Activated CD8-positive, alpha-beta memory T cell treated with anti-CD3 and anti-CD28 coated beads for 1 hour (primary cell): ENCODE measurements at regions not wholly inside any gene's neighbourhood (a gene's known extent, or its start where the extent isn't known, plus 50 kb on each side); places are given as distances from the start of the nearest gene placed in this dataset.

Experiments used
- DNase-seq, 2 donors: peaks; one replicate each; pipeline ENCODE4 v3.0.0-alpha.2; 2020; ENCODE audit warnings: low read depth in 1 of 2; ENCODE audit errors: extremely low read depth in 1 of 2

DNA sequence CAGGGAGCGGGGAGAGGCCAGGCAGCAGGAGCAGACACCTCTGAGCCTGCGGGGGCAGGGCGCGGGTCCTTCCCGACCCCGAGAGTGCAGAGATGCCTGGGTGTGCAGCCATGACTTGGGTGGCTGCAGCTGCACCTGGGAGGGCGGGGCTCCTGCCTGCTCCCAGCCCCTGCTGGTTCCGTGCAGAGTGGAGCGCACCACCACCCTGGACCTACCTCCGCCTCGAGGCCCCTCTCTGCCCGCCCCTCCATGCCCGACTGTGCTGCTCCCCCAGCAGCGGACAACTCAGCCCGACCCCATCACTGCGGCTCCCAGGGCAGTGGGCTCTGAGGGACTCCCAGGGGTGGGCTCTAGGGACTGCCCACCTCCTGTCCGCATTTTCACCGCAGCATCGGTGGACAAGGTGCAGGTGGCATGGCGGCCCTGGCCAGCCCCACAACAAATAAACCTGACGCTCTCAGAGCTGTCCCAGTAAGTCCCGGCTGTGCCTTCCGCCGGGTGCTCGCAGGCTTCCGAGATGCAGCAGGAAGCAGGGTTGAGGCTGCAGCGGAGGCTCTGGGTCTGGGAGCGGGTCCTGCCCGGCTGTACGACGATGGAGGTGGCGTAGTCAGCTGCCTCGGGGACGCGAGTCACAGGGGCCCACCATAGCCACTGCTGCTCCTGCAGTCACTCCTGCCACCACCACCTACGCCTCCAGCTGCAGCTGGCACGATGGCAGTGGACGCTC is 392.0 kb upstream of the CCDC196 start:
- no peak for DNase-seq

DNA sequence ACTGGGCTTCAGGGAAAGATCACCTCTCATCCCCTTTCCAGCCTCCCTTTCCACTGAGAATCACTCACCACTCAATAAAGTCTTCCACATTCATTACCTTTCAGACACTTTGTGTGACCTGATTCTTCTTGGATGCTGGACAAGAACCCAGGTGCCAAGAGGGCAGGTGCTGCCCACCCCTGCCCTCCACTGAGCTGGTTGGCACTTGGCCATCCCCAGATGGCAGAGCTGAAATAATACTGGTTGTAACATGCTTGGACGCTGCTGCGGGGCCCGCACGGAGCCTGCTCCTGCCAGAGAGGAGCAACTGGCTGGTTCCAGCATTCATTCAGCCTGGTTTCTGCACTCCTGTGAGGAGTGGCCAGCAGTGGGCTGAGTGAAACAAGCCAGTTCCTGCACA is 386.7 kb upstream of the CCDC196 start:
- DNase-seq = no peak

GRCh38 chr14:66099931-66100330 is 386.2 kb upstream of the CCDC196 start:
- no peak for DNase-seq

GRCh38 chr14:66101662-66102061 is 384.5 kb upstream of the CCDC196 start:
- no peak for DNase-seq

DNA sequence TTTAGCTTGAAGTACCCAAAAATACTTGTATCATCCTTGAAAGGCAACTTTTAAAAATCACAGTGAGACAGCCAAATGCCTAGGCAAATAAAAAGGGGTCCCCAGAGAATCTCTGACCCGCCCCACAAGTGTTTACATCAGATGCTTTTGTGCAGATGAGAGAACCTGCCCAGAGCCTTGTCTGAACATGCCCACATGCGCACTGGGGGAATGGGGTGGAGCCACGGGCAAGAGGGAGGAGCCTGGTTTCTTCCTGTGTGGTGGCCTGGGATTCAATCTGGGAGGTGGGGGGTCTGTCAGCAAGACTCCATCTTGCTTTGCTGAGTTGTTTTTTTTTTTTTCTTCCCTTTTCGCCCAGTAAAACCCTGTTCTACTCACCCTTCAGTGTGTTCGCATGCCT is 381.7 kb upstream of the CCDC196 start:
- DNase-seq = no peak

DNA sequence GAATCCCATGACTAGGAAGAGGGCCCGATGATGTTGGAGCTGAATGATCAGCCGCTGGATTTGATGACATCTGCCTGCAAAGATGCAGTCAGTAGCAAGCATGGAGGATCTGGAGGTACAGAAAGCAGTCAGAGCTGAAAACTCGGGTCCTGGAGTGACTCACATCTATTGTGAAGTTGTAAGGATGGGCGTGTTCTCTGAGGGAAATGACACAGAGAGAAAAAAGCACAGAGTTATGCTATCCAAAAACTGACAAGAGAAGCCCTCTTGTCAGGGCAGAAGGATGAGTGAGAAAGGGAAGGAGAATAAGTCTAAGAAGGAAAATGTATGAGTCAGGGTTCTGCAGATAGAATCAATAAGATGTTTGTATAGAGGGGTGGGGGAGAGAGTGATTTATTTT is 380.4 kb upstream of the CCDC196 start:
- no peak for DNase-seq

DNA sequence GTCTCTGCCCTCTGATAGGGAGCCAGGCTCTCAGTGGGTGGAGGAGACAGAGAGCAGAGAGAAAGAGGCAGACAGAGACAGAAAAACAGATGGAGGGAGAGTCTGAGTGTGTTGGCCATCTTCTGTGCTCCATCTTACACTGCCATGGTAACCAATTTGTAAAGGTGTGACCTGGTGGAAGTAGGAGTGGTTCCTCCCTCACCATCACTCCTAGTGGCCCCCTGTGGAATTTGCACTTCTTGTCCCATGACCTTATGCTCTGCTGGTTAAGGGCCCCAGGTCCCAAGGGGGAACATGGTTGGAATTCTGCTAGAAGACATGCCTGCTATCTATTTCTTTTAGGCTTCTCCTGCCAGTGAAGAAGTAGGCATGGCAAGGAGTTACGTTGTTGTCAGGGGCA is 376.7 kb upstream of the CCDC196 start:
- DNase-seq = no peak

GRCh38 chr14:66111891-66112290 is 374.3 kb upstream of the CCDC196 start:
- DNase-seq = no peak

- DNase-seq = no peak
Observed at GRCh38 chr14:66114071-66114470, 372.1 kb upstream of the CCDC196 start.

GRCh38 chr14:66115740-66116502 is 370.2 kb upstream of the CCDC196 start:
- DNase-seq = no peak

DNA sequence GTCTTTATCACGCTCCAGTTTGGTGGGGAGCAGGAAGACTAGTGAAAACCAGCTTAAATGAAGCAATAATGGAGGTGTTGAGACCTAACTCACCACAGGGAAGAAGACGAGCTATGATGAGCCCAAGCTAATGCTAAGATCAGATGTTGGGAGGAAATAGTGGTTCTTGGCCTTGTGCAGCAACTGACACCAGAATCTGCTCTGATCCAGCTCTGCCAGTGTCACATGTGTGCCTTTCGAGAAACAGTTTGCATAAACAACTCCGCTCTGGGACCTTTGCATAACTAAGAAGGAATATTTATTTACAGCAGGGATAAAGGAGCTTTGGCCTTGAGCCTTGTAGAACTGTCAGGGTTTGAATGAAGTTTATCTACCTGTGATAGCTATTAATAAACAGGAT is 369.4 kb upstream of the CCDC196 start:
- no peak for DNase-seq

DNA sequence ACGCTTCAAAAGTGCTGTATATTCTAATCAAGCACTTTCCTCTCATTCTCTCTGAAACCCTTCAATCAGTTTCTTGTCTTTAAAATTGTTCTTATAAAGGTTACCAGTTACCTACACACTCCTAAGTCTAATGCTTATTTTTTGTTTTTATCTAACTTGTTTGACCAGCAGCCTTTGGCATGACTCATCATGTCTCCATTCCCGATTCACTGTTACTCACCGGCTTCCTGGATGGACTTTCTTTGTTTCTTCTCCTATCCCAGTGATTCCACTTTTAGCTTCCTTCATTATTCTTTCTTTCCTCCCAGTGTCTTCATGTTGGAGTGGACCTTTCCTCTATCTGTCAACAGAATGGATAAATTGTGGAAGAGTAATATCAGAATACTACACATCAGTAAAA is 368.6 kb upstream of the CCDC196 start:
- DNase-seq = no peak

- DNase-seq = no peak
Observed at GRCh38 chr14:66119606-66120231, 366.5 kb upstream of the CCDC196 start.

DNA sequence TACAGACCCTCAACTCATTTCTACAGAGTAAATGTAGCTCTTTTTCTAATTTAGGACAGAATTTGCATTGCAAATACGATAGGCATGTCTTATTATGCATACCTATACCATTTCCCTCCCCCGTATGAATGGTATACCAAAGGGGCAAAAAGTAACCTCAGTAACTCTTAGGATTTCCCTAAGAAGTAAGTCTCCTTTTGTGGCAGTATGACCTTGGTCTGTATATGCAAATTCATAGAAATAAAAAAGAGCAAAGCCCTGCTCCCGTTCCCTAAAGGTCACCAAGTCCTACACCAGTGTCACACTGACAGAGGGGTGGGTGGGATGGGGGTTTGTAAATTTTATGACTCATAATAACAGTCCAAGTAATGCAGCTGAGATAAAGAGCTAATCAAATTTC is 365.8 kb upstream of the CCDC196 start:
- no peak for DNase-seq

DNA sequence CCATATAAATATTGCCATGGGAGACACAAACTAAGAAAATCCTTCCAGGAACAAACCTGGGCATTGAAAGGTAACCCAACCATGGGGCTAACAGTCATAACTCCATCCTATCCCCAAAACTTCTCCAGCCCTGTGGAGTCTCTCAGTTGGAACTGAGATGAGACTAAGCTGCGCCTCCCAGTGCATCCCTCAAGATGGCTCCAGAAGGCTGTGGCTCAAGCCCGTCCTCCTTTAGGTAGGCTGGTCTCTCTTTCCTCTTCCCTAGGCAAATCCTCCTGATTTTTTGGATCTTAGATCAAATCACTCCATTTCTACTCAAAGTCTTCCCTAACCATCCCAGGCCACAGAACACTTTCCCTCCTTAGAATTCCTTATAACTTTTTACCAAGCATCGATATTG is 364.3 kb upstream of the CCDC196 start:
- no peak for DNase-seq

- DNase-seq = no peak
Observed at GRCh38 chr14:66129224-66129623, 356.9 kb upstream of the CCDC196 start.

GRCh38 chr14:66131111-66131510 is 355.1 kb upstream of the CCDC196 start:
- no peak for DNase-seq

GRCh38 chr14:66133666-66134065 is 352.5 kb upstream of the CCDC196 start:
- DNase-seq = no peak

- DNase-seq = no peak
Observed at GRCh38 chr14:66135831-66136230, 350.3 kb upstream of the CCDC196 start.

GRCh38 chr14:66137081-66137480 is 349.1 kb upstream of the CCDC196 start:
- DNase-seq = no peak

GRCh38 chr14:66139432-66139831 is 346.7 kb upstream of the CCDC196 start:
- DNase-seq = no peak
